DND-41 (cell line): ENCODE measurements at regions not wholly inside any gene's neighbourhood (a gene's known extent, or its start where the extent isn't known, plus 50 kb on each side); places are given as distances from the start of the nearest gene placed in this dataset.

Experiments used
- CTCF ChIP-seq: IDR thresholded peaks from 2 replicates; pipeline ENCODE4 v1.5.1; 2012; ENCODE audit warnings: borderline replicate concordance, low read length, moderate library complexity, mild to moderate bottlenecking; ENCODE audit not compliant: poor library complexity, severe bottlenecking; ENCODE audit errors: extremely low read depth
- EZH2 ChIP-seq: IDR thresholded peaks from 3 replicates; pipeline ENCODE4 v1.6.1; 2012; ENCODE audit warnings: borderline replicate concordance, low read depth, mild to moderate bottlenecking, moderate library complexity, low read length, inconsistent platforms; ENCODE audit not compliant: severe bottlenecking

GRCh38 chr3:145952536-145952935, 208.4 kb downstream of the PLOD2 start:
- TF ChIP-seq CTCF (no peak), EZH2 (no peak)
